ENCODE measurements at regions not wholly inside any gene's neighbourhood (a gene's known extent, or its start where the extent isn't known, plus 50 kb on each side); places are given as distances from the start of the nearest gene placed in this dataset.

GRCh38 chr4:22614114-22614513, 78.6 kb upstream of the GBA3 start:
- TF ChIP-seq, protein P1, sequence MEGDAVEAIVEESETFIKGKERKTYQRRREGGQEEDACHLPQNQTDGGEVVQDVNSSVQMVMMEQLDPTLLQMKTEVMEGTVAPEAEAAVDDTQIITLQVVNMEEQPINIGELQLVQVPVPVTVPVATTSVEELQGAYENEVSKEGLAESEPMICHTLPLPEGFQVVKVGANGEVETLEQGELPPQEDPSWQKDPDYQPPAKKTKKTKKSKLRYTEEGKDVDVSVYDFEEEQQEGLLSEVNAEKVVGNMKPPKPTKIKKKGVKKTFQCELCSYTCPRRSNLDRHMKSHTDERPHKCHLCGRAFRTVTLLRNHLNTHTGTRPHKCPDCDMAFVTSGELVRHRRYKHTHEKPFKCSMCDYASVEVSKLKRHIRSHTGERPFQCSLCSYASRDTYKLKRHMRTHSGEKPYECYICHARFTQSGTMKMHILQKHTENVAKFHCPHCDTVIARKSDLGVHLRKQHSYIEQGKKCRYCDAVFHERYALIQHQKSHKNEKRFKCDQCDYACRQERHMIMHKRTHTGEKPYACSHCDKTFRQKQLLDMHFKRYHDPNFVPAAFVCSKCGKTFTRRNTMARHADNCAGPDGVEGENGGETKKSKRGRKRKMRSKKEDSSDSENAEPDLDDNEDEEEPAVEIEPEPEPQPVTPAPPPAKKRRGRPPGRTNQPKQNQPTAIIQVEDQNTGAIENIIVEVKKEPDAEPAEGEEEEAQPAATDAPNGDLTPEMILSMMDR (IDR thresholded peaks at IDR 0.05) = no peak
- TF ChIP-seq POLR2A (IDR thresholded peaks at IDR 0.05) (no peak), POLR2AphosphoS5 (IDR thresholded peaks at IDR 0.05) (no peak)

All from transverse colon (tissue), 4 donors.